Hepatocyte (in vitro differentiated cells): ENCODE measurements at regions not wholly inside any gene's neighbourhood (a gene's known extent, or its start where the extent isn't known, plus 50 kb on each side); places are given as distances from the start of the nearest gene placed in this dataset.

ENCODE experiments used
- DNase-seq: peaks from one replicate; pipeline ENCODE4 v3.0.0-alpha.2; 2016; ENCODE audit warnings: low spot score
- H2AFZ ChIP-seq: fragments of 200-600 bp; sonication (generic); 2 replicates; pipeline ENCODE4 v1.6.0; 2016; ENCODE audit warnings: antibody characterized with exemption, mild to moderate bottlenecking
- H3K27ac ChIP-seq: fragments of 200-600 bp; sonication (generic); 2 replicates; pipeline ENCODE4 v1.5.1; 2016; ENCODE audit warnings: mild to moderate bottlenecking
- H3K27me3 ChIP-seq: fragments of 200-600 bp; sonication (generic); 2 replicates; pipeline ENCODE4 v1.6.1; 2016
- H3K36me3 ChIP-seq: fragments of 200-600 bp; sonication (generic); replicated peaks from 2 replicates; pipeline ENCODE4 v1.5.1; 2016; ENCODE audit warnings: low read depth; ENCODE audit not compliant: insufficient read depth
- H3K4me1 ChIP-seq: fragments of 200-600 bp; sonication (generic); 2 replicates; pipeline ENCODE4 v1.5.1; 2016; ENCODE audit warnings: mild to moderate bottlenecking, moderate library complexity; ENCODE audit not compliant: insufficient read depth
- H3K4me2 ChIP-seq: fragments of 200-600 bp; sonication (generic); 2 replicates; pipeline ENCODE4 v1.6.0; 2016
- H3K4me3 ChIP-seq: fragments of 200-600 bp; sonication (generic); 2 replicates; pipeline ENCODE4 v1.5.1; 2016; ENCODE audit warnings: mild to moderate bottlenecking
- H3K79me2 ChIP-seq: fragments of 200-600 bp; sonication (generic); 2 replicates; pipeline ENCODE4 v1.6.0; 2017; ENCODE audit warnings: mild to moderate bottlenecking
- H3K9me2 ChIP-seq: fragments of 200-600 bp; sonication (generic); replicated peaks from 2 replicates; pipeline ENCODE4 v1.6.0; 2017; ENCODE audit warnings: mild to moderate bottlenecking; ENCODE audit not compliant: insufficient read depth
- H3K9me3 ChIP-seq: fragments of 200-600 bp; sonication (generic); 2 replicates; pipeline ENCODE4 v1.5.1; 2016; ENCODE audit warnings: low read depth, mild to moderate bottlenecking
- H4K20me1 ChIP-seq: fragments of 200-600 bp; sonication (generic); 2 replicates; pipeline ENCODE4 v1.6.0; 2016; ENCODE audit warnings: mild to moderate bottlenecking; ENCODE audit not compliant: insufficient read depth, poor library complexity, severe bottlenecking
- EZH2 ChIP-seq: fragments of 200-600 bp; sonication (generic); IDR thresholded peaks from 2 replicates; pipeline ENCODE4 v1.6.1; 2016; ENCODE audit warnings: antibody characterized with exemption, mild to moderate bottlenecking, borderline replicate concordance
- EZH2phosphoT487 ChIP-seq: fragments of 200-600 bp; sonication (generic); IDR thresholded peaks from one replicate; pipeline ENCODE4 v1.6.1; 2018; ENCODE audit warnings: antibody characterized with exemption, mild to moderate bottlenecking, low read depth, moderate library complexity; ENCODE audit not compliant: unreplicated experiment, severe bottlenecking
- WGBS: methylation state at CpG from one replicate; pipeline ENCODE4 v1.1.6; 2016; ENCODE audit warnings: low lambda C conversion rate; ENCODE audit errors: missing lambda C conversion rate; 5-methylcytosine and 5-hydroxymethylcytosine counted together
- TF ChIP-seq, protein P1 (sequence below): fragments of 200-600 bp; sonication (generic); IDR thresholded peaks from 2 replicates; pipeline ENCODE4 v1.5.1; 2016; ENCODE audit warnings: antibody characterized with exemption, mild to moderate bottlenecking; ENCODE audit not compliant: poor library complexity

DNA sequence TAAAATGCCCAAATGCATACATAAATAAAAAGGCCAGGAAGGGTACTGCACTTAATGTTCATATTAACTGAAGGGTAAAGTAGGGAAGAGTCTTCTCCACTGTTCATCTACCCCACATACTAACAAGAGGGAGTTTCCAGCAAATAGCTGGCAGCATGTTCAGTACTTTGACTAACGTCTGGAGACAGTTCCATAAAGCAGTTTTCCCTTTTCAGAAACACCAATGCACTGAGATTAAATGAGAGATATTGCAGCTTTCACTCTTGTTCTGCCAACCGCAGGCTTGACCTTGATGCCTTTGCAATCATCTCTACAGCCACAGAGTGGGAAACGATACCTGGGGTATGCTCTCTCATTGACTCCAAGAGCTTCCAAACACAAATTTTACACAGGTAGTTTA lies 2123.1 kb upstream of the TENM3 start:
- TF ChIP-seq, protein P1, sequence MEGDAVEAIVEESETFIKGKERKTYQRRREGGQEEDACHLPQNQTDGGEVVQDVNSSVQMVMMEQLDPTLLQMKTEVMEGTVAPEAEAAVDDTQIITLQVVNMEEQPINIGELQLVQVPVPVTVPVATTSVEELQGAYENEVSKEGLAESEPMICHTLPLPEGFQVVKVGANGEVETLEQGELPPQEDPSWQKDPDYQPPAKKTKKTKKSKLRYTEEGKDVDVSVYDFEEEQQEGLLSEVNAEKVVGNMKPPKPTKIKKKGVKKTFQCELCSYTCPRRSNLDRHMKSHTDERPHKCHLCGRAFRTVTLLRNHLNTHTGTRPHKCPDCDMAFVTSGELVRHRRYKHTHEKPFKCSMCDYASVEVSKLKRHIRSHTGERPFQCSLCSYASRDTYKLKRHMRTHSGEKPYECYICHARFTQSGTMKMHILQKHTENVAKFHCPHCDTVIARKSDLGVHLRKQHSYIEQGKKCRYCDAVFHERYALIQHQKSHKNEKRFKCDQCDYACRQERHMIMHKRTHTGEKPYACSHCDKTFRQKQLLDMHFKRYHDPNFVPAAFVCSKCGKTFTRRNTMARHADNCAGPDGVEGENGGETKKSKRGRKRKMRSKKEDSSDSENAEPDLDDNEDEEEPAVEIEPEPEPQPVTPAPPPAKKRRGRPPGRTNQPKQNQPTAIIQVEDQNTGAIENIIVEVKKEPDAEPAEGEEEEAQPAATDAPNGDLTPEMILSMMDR: no peak
- TF ChIP-seq EZH2phosphoT487 (no peak), EZH2 (no peak)
- no peaks in the 10 kb centered on the region for H4K20me1 ChIP-seq
- H3K4me1 ChIP-seq: no peaks in the 10 kb centered on the region
- H3K79me2 ChIP-seq: no peaks in the 10 kb centered on the region
- H3K27ac ChIP-seq: no peak overlapping the region
- H3K27me3 ChIP-seq: no peaks in the 10 kb centered on the region
- H3K4me2 ChIP-seq: no peak overlapping the region
- DNase-seq: no peak
- H3K36me3 ChIP-seq: no peaks in the 10 kb centered on the region
- H3K9me3 ChIP-seq: no peaks in the 10 kb centered on the region
- no peaks in the 10 kb centered on the region for H3K9me2 ChIP-seq
- WGBS: 74% methylated on average over 3 of the region's 3 CpGs
- no peak overlapping the region for H3K4me3 ChIP-seq
- H2AFZ ChIP-seq: no peak overlapping the region

- peak overlapping the region; percentile 66 for H3K4me2 ChIP-seq
- no peaks in the 10 kb centered on the region for H3K79me2 ChIP-seq
- H3K4me1 ChIP-seq: no peaks in the 10 kb centered on the region
- H3K36me3 ChIP-seq: no peaks in the 10 kb centered on the region
- no peaks in the 10 kb centered on the region for H3K27me3 ChIP-seq
- no peaks in the 10 kb centered on the region for H3K9me2 ChIP-seq
- H3K9me3 ChIP-seq: no peaks in the 10 kb centered on the region
- 41% methylated on average over 11 of the region's 11 CpGs for WGBS
- H2AFZ ChIP-seq: peak overlapping the region; percentile 46
- H3K27ac ChIP-seq: no peak overlapping the region
- no peaks in the 10 kb centered on the region for H4K20me1 ChIP-seq
- TF ChIP-seq EZH2phosphoT487: no peak
- no peak overlapping the region for H3K4me3 ChIP-seq
- DNase-seq: peak; percentile 19
Observed at GRCh38 chr4:180134091-180134866, 2108.9 kb upstream of the TENM3 start.

DNA sequence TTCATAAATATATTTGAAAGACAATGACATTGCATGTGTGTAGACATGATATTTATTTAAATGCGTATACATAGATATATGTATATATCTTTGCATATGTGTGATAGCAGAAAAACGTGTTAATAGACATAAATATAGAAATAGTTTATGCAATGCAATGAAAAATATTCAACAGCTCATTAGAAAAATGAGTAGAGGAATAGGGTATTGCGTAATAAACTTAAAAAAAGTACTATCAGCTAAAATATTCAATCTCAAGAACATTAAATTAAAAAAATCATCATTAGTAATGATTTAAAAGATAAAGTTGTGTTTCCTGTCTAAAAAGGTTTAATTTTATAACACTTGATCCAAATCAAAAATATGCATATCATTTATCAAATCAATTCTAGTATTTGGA lies 2101.5 kb upstream of the TENM3 start:
- no peak overlapping the region for H3K27ac ChIP-seq
- no peak overlapping the region for H3K4me3 ChIP-seq
- no peaks in the 10 kb centered on the region for H3K4me1 ChIP-seq
- H4K20me1 ChIP-seq: no peaks in the 10 kb centered on the region
- H3K9me3 ChIP-seq: no peaks in the 10 kb centered on the region
- no peaks in the 10 kb centered on the region for H3K36me3 ChIP-seq
- whole genome bisulfite sequencing: 90% methylated on average over 3 of the region's 3 CpGs
- H3K79me2 ChIP-seq: no peaks in the 10 kb centered on the region
- TF ChIP-seq, protein P1: no peak
- TF ChIP-seq EZH2 (no peak), EZH2phosphoT487 (no peak)
- H2AFZ ChIP-seq: no peak overlapping the region
- no peak for DNase-seq
- no peak overlapping the region for H3K4me2 ChIP-seq
- no peaks in the 10 kb centered on the region for H3K9me2 ChIP-seq
- no peaks in the 10 kb centered on the region for H3K27me3 ChIP-seq

GRCh38 chr4:180148737-180149136 lies 2094.5 kb upstream of the TENM3 start:
- H4K20me1 ChIP-seq: no peaks in the 10 kb centered on the region
- DNase-seq: no peak
- no peaks in the 10 kb centered on the region for H3K36me3 ChIP-seq
- H3K4me1 ChIP-seq: no peaks in the 10 kb centered on the region
- H3K4me3 ChIP-seq: no peak overlapping the region
- H2AFZ ChIP-seq: no peak overlapping the region
- TF ChIP-seq, protein P1: no peak
- TF ChIP-seq EZH2phosphoT487 (no peak), EZH2 (no peak)
- H3K79me2 ChIP-seq: no peaks in the 10 kb centered on the region
- H3K27me3 ChIP-seq: no peaks in the 10 kb centered on the region
- no peak overlapping the region for H3K4me2 ChIP-seq
- H3K9me2 ChIP-seq: no peaks in the 10 kb centered on the region
- no peak overlapping the region for H3K27ac ChIP-seq
- no peaks in the 10 kb centered on the region for H3K9me3 ChIP-seq
- 79% methylated on average over 2 of the region's 2 CpGs for WGBS
